GM03348 (cell line): ENCODE measurements at regions not wholly inside any gene's neighbourhood (a gene's known extent, or its start where the extent isn't known, plus 50 kb on each side); places are given as distances from the start of the nearest gene placed in this dataset.
A peak's percentile ranks its signal among the peaks of the same experiment; 100 is the strongest.

Experiments
- DNase-seq: peaks from one replicate; pipeline ENCODE4 v3.0.0; 2012; ENCODE audit warnings: low spot score

GRCh38 chr11:122451911-122452310, 203.6 kb upstream of the UBASH3B start:
- no peak for DNase-seq

GRCh38 chr11:122441666-122442035, 213.9 kb upstream of the UBASH3B start:
- DNase-seq: no peak

DNA sequence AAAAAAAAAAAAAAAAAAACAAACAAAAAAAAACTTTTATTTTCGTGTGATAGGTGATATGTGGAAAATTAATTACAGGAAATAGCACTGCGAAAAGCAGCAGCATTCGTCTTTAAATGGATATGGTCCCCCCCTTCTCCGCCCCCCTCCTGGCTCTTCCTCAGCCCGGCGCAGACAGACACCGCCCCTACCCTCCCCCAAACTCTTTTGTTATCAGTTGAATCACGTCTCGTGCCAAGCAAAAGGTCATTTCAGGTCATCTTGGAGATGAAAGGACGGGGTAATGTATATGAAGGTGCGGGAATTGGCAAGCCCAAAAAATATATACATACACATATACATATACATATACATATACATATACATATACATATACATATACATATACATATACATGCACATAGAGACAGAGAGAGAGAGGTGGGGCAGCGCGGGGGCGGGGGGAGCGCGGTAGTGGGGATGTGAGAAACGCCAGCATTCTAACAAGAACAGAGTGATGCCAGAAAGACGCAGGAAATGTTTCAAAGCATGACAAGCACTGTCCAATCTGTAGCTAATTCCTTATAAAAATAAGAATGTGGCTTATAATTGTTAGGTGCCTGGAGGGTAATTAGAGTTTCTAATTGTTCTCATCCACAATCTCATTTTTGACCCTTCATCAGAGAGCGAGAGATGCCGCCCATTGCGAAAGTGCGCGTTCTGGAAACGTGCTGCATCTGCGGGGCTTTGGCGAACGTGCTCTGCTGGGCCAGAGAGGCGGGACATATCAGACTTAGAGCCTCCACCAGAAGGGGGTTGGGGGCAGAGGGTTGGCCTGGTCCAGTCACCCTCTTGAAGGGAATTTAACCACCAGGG, 214.5 kb upstream of the UBASH3B start:
- DNase-seq: peak; percentile 52

DNA sequence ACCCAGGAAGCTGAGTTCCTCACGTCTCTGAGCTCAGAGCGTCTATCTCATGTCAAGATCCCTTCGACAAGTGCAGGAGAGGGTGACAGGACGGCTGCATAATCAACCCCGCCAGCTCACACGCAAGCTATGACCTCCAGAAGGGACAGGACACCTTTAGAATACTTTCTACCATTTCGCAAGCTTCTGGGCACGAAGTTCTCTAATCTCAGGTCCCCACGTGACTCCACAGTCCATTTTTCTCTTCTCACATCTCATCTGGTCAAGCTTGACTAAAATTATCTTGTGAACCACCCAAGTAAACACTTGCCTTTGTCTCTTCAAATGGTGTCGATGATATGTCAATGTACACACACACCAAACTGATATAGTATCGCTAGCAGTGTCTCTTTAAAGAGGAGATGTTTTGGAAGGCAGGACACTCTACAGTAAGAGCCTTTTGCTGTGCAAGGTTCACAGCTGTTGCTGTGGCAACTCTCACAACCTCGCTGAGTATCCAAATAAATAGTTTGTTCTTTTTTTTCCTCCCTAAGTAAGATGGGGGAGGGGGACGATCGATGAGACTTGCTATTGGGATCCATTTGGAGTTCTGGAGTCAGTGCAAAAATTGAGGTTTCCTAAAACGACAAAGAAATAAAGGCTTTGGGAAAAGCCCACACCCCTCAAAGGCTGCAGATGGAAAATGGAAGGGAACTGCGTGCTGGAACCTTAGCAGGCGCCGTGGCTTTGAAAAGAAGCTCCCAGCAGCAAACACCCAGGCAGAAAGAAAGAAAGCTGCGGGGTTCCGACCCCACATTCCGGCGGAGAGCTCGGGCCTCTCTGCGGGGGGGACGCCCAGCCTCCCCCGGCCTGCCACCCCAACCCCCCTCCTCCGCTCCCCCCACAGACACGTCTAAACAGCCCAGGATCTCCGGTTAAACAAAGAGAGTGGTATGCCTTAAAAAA, 215.4 kb upstream of the UBASH3B start:
- peak; percentile 55 for DNase-seq

GRCh38 chr11:122436188-122436555, 219.3 kb upstream of the UBASH3B start:
- no peak for DNase-seq

- no peak for DNase-seq
Observed at GRCh38 chr11:122435540-122436187, 219.9 kb upstream of the UBASH3B start.

GRCh38 chr11:122434786-122435185, 220.7 kb upstream of the UBASH3B start:
- DNase-seq: no peak

DNA sequence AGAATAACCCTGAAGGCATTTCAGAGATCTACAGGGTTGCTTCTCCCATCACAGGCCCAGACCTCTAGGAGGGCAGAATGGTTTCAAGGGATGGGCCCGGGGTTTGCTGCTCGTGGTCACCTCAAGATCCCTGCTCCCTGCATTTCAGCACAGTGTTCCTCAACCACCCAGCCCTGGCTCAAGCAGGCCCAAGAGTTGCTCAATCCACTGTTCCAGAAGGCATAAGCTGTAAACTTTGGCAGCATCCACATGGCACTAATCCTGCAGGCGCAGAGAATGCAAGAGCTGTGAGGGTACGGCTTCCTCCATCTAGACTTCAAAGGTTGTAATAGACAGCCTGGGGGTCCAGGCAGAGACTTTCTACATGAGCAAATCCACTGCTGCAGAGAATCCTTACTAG, 225.0 kb upstream of the UBASH3B start:
- no peak for DNase-seq

- DNase-seq: no peak
Observed at GRCh38 chr11:122426073-122426472, 229.4 kb upstream of the UBASH3B start.

DNA sequence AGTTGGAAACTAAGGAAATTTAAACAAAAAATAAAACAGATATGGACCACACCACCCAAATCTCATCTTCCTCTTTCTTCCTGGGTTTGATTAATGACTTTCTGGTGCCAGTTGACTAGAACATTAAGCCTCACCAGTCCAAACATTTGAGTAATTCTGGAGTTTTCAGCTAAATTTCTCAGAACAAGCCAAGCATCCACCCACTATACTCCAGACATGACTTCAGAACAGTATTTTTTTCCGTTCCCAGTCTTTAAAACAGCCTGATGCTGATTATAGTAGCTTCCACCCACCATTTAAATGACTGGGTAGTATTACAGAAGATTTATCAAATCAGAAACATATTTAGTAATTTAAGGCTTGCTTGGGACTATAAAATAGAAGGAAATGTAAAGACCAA, 230.9 kb upstream of the UBASH3B start:
- DNase-seq: peak; percentile 12

- DNase-seq: no peak
Observed at GRCh38 chr11:122423886-122424285, 231.6 kb upstream of the UBASH3B start.

GRCh38 chr11:122423273-122423672, 232.2 kb upstream of the UBASH3B start:
- DNase-seq: no peak

- DNase-seq: no peak
Observed at GRCh38 chr11:122422682-122423081, 232.8 kb upstream of the UBASH3B start.

DNA sequence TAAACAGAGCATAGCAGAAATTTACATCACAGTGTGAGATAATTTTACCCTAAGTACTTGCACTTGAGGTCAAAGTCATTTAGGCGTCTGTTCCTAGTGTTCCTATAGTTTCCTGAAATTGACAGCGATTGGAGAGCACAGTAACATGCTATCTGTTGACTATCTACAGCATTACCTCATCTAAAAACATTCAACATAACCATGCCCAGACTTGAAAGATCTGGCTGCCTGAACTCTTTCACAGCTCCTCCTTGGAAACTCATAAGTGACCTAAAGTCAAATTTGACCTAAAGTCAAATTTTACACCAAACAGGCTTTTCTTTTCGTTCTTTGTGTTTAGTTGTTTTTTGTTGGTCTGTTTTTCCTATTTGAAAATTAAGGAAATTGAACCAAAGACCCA, 233.8 kb upstream of the UBASH3B start:
- DNase-seq: no peak

DNA sequence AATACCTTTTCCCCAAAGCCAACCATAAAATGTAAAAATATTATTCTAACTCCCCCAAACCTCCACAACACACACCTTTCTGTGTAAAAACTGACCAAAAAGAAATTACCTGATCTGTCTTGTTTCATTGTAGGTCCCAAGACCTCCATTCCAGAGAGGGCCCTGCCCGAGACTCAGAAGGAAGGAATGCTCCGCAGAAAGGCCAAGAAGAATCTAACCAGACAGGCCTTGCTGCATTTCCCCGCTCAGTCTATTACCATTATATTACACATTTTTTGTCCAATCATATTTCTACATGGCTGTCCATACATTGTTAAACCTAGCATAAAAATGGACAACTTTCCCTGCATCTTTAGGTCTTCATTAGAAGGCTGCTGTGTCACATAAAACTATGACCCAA, 237.5 kb upstream of the UBASH3B start:
- no peak for DNase-seq

DNA sequence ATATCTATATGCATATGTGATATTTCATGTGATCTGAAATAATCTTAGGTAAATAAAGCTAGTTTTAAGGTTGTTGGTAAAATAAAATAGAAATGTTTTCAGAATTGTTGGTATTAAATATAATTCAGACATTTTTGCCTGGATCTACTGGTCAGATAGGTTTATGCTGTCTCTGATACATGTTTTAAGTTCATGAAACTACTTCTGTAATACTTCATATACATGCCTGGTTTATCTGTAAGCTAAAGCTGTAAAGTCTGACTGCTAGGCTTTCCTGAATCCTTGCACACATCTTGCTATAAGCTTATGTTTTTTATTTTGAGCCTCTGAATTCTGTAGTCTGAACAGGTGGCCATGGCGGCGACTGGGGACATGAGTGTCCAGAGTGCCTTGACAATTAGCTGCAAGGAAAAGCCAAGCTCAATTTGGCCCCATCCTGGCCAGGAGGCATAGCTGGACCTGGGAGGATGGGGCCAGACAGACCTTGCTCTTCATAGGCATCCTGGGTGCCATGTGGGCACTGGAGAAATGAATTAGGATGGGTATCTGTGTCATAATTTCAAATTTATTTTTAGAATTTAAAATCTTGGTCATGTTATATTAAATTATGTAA, 241.0 kb upstream of the UBASH3B start:
- DNase-seq: no peak

- DNase-seq: no peak
Observed at GRCh38 chr11:122413677-122414076, 241.8 kb upstream of the UBASH3B start.

DNA sequence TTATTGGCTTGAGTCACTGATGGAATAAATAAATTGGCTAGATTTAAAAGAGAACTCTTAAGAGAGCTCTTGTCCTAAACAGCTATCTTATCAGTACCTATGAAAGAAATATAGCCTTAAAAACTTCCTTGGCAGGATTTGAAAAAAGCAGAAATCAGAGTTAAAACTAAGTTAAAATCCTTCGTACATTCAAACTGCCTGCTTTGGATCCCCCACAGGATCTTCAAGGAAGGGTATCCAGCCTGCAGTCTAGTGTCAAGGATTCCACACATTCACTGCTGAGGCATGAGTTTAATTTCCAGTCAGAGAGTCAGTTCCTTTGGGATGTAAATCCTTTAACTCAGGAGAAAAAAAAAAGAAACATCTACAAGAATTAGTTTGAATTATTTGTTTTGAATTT, 242.9 kb upstream of the UBASH3B start:
- no peak for DNase-seq

DNA sequence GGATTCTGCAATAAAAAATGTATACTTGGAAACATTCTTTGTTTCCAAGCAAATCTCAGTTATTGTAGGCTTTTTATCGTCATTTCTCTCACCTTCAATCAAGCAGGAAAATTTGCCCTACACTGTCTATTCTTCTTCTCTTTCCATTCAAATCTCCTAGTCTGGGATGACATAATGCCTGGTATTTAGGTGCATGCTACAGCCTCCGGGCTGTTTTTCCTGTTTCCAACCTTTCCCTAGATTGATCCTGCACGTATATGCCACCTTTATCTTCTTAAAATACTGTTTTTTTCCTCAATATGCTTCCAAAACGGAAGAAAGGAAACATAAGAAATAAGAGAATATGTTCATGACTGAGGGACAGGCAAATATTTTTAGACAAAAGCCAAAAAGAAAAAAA, 249.1 kb upstream of the UBASH3B start:
- DNase-seq: no peak

GRCh38 chr11:122405547-122406341, 249.8 kb upstream of the UBASH3B start:
- DNase-seq: no peak

GRCh38 chr11:122404571-122404970, 251.0 kb upstream of the UBASH3B start:
- no peak for DNase-seq
